Dendritic cell treated with granulocyte-macrophage colony-stimulating factor and Interleukin-4, amounts not matched to agents 40 ng/mL and 50 ng/mL, for 4 days (primary cell): ENCODE measurements at regions not wholly inside any gene's neighbourhood (a gene's known extent, or its start where the extent isn't known, plus 50 kb on each side); places are given as distances from the start of the nearest gene placed in this dataset.
"Not testable (repeated sequence)": the region's sequence is repeated elsewhere in the genome, so short reads cannot be mapped to it uniquely, and the experiment has no call there.

Experiments used
- H3K27ac Mint-ChIP-seq: one replicate; pipeline ENCODE4 v1.8.0; 2022; ENCODE audit warnings: mild to moderate bottlenecking, mixed read lengths
- H3K27me3 Mint-ChIP-seq: one replicate; pipeline ENCODE4 v1.8.0; 2022; ENCODE audit warnings: mild to moderate bottlenecking, mixed read lengths
- H3K36me3 Mint-ChIP-seq: one replicate; pipeline ENCODE4 v1.8.0; 2022; ENCODE audit warnings: low read depth, mixed read lengths
- H3K4me1 Mint-ChIP-seq: one replicate; pipeline ENCODE4 v1.8.0; 2022; ENCODE audit warnings: low read depth, mixed read lengths
- H3K4me3 Mint-ChIP-seq: one replicate; pipeline ENCODE4 v1.8.0; 2022; ENCODE audit warnings: mild to moderate bottlenecking, moderate library complexity, mixed read lengths
- H3K9me3 Mint-ChIP-seq: one replicate; pipeline ENCODE4 v1.8.0; 2022; ENCODE audit warnings: mixed read lengths
- intact Hi-C: fragments of 100-400 bp; cut with micrococcal nuclease; formaldehyde crosslinking; loops from one replicate; pipeline ENCODE4 v1.15.0; 2022

GRCh38 chr20:5670874-5671273, 60.1 kb upstream of the GPCPD1 start:
- intact Hi-C loops = loop anchor here (5.0 kb wide), 1 partner anchor 81 kb away; the partner anchor contains the start of gene SHLD1
- Mint-ChIP-seq H3K4me3 (no peak overlapping the region), H3K36me3 (no peaks in the 10 kb centered on the region), H3K27ac (peak overlapping the region; percentile 56), H3K9me3 (no peaks in the 10 kb centered on the region), H3K27me3 (no peaks in the 10 kb centered on the region), H3K4me1 (peaks cover 48% of the 10 kb centered on the region)

GRCh38 chr20:5670036-5670536, 59.3 kb upstream of the GPCPD1 start:
- peaks cover 48% of the 10 kb centered on the region for H3K4me1 Mint-ChIP-seq
- no peaks in the 10 kb centered on the region for H3K9me3 Mint-ChIP-seq
- no peaks in the 10 kb centered on the region for H3K27me3 Mint-ChIP-seq
- peak overlapping the region; percentile 56 for H3K27ac Mint-ChIP-seq
- H3K36me3 Mint-ChIP-seq = no peaks in the 10 kb centered on the region
- no peak overlapping the region for H3K4me3 Mint-ChIP-seq
- intact Hi-C loops = loop anchor here (5.0 kb wide), 1 partner anchor 82 kb away; the partner anchor contains the start of gene SHLD1

DNA sequence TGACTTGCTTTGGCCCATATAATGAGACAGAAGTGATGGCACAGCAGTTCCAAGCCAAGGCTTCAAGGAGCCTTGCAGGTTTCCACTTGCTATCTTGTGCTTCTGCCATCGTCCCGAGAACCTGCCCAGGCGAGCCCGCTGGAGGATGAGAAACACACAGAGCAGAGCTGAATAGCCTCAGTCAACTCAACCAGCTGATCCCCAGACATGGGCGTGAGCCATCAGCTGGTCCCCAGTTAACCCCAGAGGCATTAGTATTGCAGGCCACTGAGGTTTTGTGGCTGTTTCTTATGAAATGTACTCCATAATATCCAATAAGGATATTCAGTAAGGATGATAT, 57.7 kb upstream of the GPCPD1 start:
- Mint-ChIP-seq H3K27me3 (no peaks in the 10 kb centered on the region), H3K36me3 (no peaks in the 10 kb centered on the region), H3K4me3 (no peak overlapping the region), H3K27ac (no peak overlapping the region), H3K4me1 (peaks cover 40% of the 10 kb centered on the region), H3K9me3 (no peaks in the 10 kb centered on the region)
- intact Hi-C loops = no loop called here

GRCh38 chr20:5667705-5668528, 57.1 kb upstream of the GPCPD1 start:
- H3K4me1 Mint-ChIP-seq = peaks cover 44% of the 10 kb centered on the region
- H3K9me3 Mint-ChIP-seq = no peaks in the 10 kb centered on the region
- H3K27me3 Mint-ChIP-seq = no peaks in the 10 kb centered on the region
- peak overlapping the region; percentile 15 for H3K27ac Mint-ChIP-seq
- no peak overlapping the region for H3K4me3 Mint-ChIP-seq
- intact Hi-C loops = no loop called here
- H3K36me3 Mint-ChIP-seq = no peaks in the 10 kb centered on the region

DNA sequence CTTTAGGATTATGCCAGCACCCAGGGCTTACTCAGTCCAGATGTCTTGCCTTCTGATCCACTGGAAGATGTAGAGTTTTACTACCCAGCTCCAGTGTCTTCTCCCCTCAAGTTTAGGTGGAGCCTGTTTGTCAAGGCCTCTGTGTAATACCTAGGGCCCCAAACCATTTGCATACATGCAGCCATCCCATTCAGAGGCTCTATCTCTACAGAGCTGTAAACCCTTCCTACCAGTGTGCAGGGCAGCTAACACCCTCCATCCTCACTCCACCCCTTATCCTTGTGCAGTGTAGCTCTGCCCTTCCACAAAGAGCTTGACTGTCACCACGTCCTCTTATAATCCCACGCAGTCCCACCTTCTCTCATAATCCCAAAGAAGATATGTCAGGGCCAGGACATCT, 54.6 kb upstream of the GPCPD1 start:
- Mint-ChIP-seq H3K4me3 (no peak overlapping the region), H3K27me3 (no peaks in the 10 kb centered on the region), H3K36me3 (no peaks in the 10 kb centered on the region), H3K4me1 (peaks cover 46% of the 10 kb centered on the region), H3K9me3 (no peaks in the 10 kb centered on the region), H3K27ac (peak overlapping the region; percentile 10)
- intact Hi-C loops = no loop called here

DNA sequence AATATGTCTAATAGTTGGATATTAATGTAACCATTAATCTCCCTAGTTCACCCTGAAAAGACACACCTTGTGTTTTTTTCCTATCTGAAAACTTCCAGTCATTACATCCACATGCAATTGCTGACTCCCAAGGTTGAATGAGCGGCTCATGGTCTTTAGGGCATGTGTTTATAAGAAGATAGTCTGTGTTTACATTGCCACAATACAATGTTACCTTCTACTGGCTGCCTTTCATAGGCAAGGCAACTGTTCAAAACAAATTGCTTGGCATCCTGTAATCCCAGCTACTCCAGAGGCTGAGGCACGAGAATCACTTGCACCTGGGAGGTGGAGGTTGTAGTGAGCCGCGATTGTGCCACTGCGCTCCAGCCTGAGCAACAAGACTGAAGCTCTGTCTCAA, 52.6 kb upstream of the GPCPD1 start:
- Mint-ChIP-seq H3K4me3 (no peak overlapping the region), H3K9me3 (no peaks in the 10 kb centered on the region)

GRCh38 chr20:5662769-5663168, 52.0 kb upstream of the GPCPD1 start:
- H3K27ac Mint-ChIP-seq = peak overlapping the region; percentile 67
- intact Hi-C loops = no loop called here
- peaks cover 44% of the 10 kb centered on the region for H3K4me1 Mint-ChIP-seq

More for the DNA sequence above, 52.6 kb upstream of the GPCPD1 start:
- H3K4me1 Mint-ChIP-seq = peaks cover 44% of the 10 kb centered on the region
- no peaks in the 10 kb centered on the region for H3K36me3 Mint-ChIP-seq
- H3K27ac Mint-ChIP-seq = peak overlapping the region; percentile 67
- intact Hi-C loops = no loop called here
- H3K27me3 Mint-ChIP-seq = no peaks in the 10 kb centered on the region

DNA sequence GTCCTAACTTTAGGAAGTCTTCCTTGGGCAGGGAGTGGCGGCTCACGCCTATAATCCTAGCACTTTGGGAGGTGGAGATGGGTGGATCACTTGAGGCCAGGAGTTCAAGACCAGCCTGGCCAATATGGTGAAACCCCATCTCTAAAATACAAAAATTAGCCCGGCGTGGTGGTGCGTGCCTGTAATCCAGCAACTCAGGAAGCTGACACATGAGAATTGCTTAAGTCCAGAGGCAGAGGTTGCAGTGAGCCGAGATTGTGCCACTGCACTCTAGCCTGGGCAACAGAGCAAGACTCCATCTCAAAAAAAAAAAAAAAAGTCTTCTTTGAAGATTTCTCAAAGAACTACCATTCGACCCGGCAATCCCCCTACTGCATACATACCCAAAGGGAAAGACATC, 50.0 kb upstream of the GPCPD1 start:
- Mint-ChIP-seq H3K27ac (peak overlapping the region; percentile 88), H3K4me1 (peaks cover 64% of the 10 kb centered on the region)
- H3K36me3 Mint-ChIP-seq, intact Hi-C loops, H3K9me3 Mint-ChIP-seq, H3K27me3 Mint-ChIP-seq, H3K4me3 Mint-ChIP-seq: not testable (repeated sequence)

More at GRCh38 chr20:5662769-5663168, 52.0 kb upstream of the GPCPD1 start:
- Mint-ChIP-seq H3K4me3 (no peak overlapping the region), H3K27me3 (no peaks in the 10 kb centered on the region), H3K36me3 (no peaks in the 10 kb centered on the region), H3K9me3 (no peaks in the 10 kb centered on the region)
